ENCODE measurements at regions not wholly inside any gene's neighbourhood (a gene's known extent, or its start where the extent isn't known, plus 50 kb on each side); places are given as distances from the start of the nearest gene placed in this dataset.

DNA sequence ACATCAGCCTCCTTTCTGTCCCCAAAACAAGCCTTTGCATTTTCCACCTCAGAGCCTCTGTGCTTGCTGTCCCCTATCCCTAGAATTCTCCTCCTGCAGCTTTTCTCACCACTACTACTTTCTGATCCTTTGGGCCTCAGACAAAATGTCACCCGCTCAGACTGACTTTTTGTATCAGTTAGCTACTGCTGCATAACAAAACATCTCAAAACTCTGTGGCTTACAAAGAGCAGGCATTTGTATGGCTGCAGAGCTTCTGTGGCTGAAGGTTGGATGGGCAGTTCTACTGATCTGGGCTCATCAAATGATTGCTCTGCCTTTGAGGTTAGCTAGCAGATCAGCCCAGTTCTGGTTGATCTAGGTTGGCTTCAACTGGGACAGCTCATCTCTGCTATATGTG is 248.7 kb downstream of the MN1 start:
- no peak for TF ChIP-seq SIN3A (IDR thresholded peaks at IDR 0.05; ENCODE audit: borderline replicate concordance, insufficient read depth, low read length)
- no peak for TF ChIP-seq POLR2AphosphoS5 (IDR thresholded peaks at IDR 0.05; ENCODE audit: low read depth, low read length)

Data from PFSK-1 (cell line).